ENCODE measurements at regions not wholly inside any gene's neighbourhood (a gene's known extent, or its start where the extent isn't known, plus 50 kb on each side); places are given as distances from the start of the nearest gene placed in this dataset.

GRCh38 chr9:95772320-95773052, 103.0 kb upstream of the ERCC6L2 start:
- TF ChIP-seq CTCF (IDR thresholded peaks at IDR 0.05; ENCODE audit: low read depth, low read length) = no peak
- H3K4me3 ChIP-seq (replicated peaks in 1 of 2; ENCODE audit: low read depth in 2 of 2, low read length in 2 of 2) = no peak overlapping the region
- DNase-seq (ENCODE audit: low read depth in 2 of 2) = peak in 1 of 2 donors; percentile 78

DNA sequence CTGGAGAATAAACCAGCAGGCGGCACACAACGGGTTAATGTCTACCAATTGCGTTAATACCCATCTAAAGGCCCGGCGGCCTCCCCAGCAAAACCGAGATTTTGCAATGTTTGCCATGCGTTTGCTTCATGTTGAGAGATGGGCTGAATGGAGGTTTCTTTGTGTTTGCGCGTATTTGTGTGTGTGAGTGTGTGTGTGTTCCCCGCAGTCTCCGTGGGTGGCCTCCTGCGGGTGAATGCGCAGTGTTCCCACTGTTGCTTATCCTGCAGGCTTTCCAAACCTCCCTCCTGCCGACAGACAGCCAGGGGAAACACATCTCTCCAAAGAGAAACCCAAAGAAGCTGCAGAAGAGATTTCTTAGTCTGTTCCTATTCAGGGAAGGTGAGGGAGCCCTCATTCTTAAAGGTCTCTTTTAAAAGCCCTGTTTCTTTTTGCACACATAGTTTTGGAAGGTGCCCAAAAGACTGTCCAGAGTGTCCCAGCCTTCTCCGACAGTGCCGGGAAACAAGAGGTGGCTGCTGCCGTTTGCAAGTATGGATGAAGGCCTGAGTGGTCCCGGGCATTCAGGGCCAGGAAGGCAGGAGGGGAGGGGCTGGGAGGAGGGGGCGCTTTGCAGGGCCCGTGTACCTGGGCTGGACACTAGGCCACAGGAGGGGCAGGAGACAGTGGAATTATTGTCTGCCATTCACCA, 103.8 kb upstream of the ERCC6L2 start:
- no peak overlapping the region for H3K4me3 ChIP-seq (replicated peaks in 1 of 2; ENCODE audit: low read depth in 2 of 2, low read length in 2 of 2)
- peak; percentile 28 to 73 for DNase-seq (ENCODE audit: low read depth in 2 of 2)
- no peak for TF ChIP-seq CTCF (IDR thresholded peaks at IDR 0.05; ENCODE audit: low read depth, low read length)

DNA sequence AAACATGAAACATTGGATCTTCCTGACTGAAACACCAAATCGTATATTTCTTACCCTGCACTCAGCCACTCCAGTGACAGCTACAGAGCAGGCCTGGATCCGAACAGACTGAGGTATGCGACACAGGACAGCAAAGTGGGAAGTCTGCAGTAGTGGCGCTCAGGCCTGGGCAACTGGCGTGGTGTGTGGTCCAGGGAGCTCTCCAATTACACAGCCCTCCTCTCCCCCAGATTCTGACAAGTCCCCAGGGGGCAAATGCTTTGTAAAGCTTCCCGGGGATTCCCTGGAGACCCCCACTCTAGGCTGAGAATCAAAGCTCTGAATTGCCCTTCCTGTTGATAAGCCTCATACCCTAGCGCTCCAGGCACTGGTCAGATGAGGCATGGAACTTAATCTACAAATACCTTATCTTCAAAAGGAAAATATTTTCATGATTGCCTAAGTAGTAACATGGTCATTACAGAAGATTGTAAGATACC, 104.8 kb upstream of the ERCC6L2 start:
- H3K4me3 ChIP-seq (replicated peaks in 1 of 2; ENCODE audit: low read depth in 2 of 2, low read length in 2 of 2) = no peak overlapping the region
- TF ChIP-seq CTCF (IDR thresholded peaks at IDR 0.05; ENCODE audit: low read depth, low read length) = no peak
- peak in 1 of 2 donors; percentile 43 for DNase-seq (ENCODE audit: low read depth in 2 of 2)

DNA sequence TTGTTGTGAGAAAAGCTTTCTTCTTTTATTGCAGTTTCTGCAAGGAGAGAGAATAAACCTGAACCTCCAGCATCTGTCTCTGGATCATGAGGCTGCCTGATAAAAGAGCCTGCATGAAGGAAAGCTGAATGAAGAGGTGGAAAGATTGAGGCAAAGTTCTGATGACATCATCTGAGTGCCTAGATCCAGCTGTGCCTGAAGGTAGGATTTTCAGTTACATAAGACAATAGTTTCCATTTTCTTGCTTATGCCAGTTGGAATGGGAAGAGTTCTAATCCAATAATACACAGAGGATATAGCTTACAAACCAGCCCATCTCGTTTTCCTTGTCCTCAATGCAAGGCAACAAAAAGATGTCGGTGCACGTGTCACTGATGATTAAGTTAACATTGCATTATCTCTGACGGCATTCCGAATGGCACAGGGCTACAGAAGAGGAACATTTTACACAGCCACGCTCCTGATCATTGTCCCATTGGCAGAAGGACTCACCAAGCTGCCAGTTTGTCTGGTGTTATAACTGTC, 105.5 kb upstream of the ERCC6L2 start:
- H3K4me3 ChIP-seq (replicated peaks in 1 of 2; ENCODE audit: low read depth in 2 of 2, low read length in 2 of 2) = no peak overlapping the region
- TF ChIP-seq CTCF (IDR thresholded peaks at IDR 0.05; ENCODE audit: low read depth, low read length) = no peak
- DNase-seq (ENCODE audit: low read depth in 2 of 2) = no peak

DNA sequence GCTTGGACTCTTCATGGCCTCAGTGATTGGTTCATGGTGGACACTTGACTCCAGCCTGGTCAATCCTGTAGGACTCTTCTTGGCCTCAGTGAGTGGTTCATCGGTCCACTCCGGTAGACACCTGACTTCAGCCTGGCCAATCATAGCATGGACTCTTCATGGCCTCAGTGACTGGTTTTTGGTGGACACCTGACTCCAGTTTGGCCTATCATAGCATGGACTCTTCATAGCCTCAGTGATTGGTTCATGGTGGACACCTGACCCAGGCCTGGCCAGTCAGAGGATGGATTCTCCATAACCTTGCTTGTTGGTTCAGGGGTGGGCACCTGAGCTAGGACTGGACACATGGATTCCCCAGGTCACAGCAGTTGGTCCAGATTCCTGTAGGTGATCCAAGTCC, 106.0 kb upstream of the ERCC6L2 start:
- TF ChIP-seq CTCF (IDR thresholded peaks at IDR 0.05; ENCODE audit: low read depth, low read length) = no peak
- DNase-seq (ENCODE audit: low read depth in 2 of 2) = no peak
- H3K4me3 ChIP-seq (replicated peaks in 1 of 2; ENCODE audit: low read depth in 2 of 2, low read length in 2 of 2) = no peak overlapping the region

- no peak for DNase-seq (ENCODE audit: low read depth in 2 of 2)
- no peak overlapping the region for H3K4me3 ChIP-seq (replicated peaks in 1 of 2; ENCODE audit: low read depth in 2 of 2, low read length in 2 of 2)
- TF ChIP-seq CTCF (IDR thresholded peaks at IDR 0.05; ENCODE audit: low read depth, low read length) = no peak
Observed at GRCh38 chr9:95766906-95767305, 108.6 kb upstream of the ERCC6L2 start.

All from cardiac fibroblast (primary cell).